ENCODE measurements at regions not wholly inside any gene's neighbourhood (a gene's known extent, or its start where the extent isn't known, plus 50 kb on each side); places are given as distances from the start of the nearest gene placed in this dataset.

DNA sequence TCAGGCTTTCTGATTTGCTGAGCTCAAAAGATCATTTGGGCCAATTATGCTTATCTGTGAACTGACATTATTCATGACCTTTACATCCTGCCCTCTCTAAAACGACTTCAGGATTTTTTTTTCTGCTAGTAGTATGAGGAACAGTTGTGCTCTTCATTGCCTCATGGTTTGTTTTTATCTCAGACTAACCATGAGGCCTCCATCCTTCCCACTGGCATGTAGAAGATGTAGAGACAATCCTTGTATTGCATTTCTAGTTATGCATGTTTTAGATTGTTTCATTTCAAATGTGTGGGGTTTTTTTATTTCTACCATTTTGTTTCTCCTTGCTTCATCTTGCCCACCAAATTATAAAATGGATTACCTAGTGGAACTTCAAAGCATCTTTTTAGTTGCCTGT, 82.8 kb upstream of the C1orf87 start:
- H3K27ac ChIP-seq = no peak overlapping the region
- H3K4me3 ChIP-seq (ENCODE audit: low read depth in 1 of 2, low read length in 1 of 2) = no peak overlapping the region
- H3K4me1 ChIP-seq (ENCODE audit: control insufficient read depth in 1 of 2, insufficient read depth in 1 of 2, low read depth in 1 of 2, low read length in 1 of 2) = no peaks in the 10 kb centered on the region
- no peaks in the 10 kb centered on the region for H3K9me3 ChIP-seq
- TF ChIP-seq, protein P1, sequence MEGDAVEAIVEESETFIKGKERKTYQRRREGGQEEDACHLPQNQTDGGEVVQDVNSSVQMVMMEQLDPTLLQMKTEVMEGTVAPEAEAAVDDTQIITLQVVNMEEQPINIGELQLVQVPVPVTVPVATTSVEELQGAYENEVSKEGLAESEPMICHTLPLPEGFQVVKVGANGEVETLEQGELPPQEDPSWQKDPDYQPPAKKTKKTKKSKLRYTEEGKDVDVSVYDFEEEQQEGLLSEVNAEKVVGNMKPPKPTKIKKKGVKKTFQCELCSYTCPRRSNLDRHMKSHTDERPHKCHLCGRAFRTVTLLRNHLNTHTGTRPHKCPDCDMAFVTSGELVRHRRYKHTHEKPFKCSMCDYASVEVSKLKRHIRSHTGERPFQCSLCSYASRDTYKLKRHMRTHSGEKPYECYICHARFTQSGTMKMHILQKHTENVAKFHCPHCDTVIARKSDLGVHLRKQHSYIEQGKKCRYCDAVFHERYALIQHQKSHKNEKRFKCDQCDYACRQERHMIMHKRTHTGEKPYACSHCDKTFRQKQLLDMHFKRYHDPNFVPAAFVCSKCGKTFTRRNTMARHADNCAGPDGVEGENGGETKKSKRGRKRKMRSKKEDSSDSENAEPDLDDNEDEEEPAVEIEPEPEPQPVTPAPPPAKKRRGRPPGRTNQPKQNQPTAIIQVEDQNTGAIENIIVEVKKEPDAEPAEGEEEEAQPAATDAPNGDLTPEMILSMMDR (IDR thresholded peaks at IDR 0.05) = no peak
- H3K27me3 ChIP-seq = no peaks in the 10 kb centered on the region
- H3K36me3 ChIP-seq = no peaks in the 10 kb centered on the region

DNA sequence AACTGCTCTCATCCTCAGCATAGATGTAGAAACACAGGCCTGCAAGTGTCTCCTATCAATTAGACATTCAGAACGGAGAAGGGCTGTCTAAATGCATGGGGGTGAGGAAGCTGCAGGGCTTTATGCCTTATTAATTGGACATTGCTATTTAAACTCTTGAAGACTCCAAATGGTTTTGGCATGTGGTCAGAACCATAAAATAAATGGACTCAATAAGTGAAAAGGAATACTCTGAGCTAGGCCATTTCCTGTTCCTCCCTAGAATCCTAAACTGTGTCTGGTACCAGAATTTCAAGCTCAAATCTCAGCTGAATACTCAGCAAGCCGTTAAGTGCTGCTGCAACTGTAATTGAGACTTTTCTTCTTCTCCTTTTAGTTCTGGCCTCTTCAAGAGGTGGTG, 80.4 kb upstream of the C1orf87 start:
- Histone ChIP-seq H3K27ac (no peak overlapping the region), H3K9me3 (no peaks in the 10 kb centered on the region), H3K36me3 (no peaks in the 10 kb centered on the region), H3K4me1 (ENCODE audit: control insufficient read depth in 1 of 2, insufficient read depth in 1 of 2, low read depth in 1 of 2, low read length in 1 of 2) (no peaks in the 10 kb centered on the region), H3K27me3 (no peaks in the 10 kb centered on the region), H3K4me3 (ENCODE audit: low read depth in 1 of 2, low read length in 1 of 2) (no peak overlapping the region)
- TF ChIP-seq, protein P1 (IDR thresholded peaks at IDR 0.05) = no peak

DNA sequence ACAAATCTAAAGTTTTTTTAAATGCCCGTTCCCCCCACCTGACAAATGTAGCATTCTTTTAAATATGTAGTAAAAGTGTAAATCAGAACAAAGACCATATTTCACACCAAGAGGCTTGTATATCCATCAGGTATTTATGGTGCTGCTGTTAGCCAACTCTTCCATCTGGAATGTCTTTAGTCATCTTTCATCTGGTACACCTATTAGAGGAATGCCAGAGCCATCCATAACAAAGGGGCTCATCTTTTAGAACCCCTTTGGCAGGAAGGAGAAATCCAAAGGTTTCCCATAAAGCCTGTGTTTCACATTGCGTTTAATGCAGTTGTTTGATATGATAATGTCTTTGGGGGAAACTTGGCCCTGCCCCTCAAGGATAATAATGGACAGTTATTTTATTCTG, 79.3 kb upstream of the C1orf87 start:
- TF ChIP-seq, protein P1 (IDR thresholded peaks at IDR 0.05) = no peak
- Histone ChIP-seq H3K9me3 (no peaks in the 10 kb centered on the region), H3K27me3 (no peaks in the 10 kb centered on the region)

GRCh38 chr1:60151311-60151710, 77.7 kb upstream of the C1orf87 start:
- no peaks in the 10 kb centered on the region for H3K4me1 ChIP-seq (ENCODE audit: control insufficient read depth in 1 of 2, insufficient read depth in 1 of 2, low read depth in 1 of 2, low read length in 1 of 2)
- no peak overlapping the region for H3K27ac ChIP-seq
- H3K36me3 ChIP-seq = no peaks in the 10 kb centered on the region
- no peak overlapping the region for H3K4me3 ChIP-seq (ENCODE audit: low read depth in 1 of 2, low read length in 1 of 2)
- no peaks in the 10 kb centered on the region for H3K9me3 ChIP-seq
- TF ChIP-seq, protein P1 (IDR thresholded peaks at IDR 0.05) = no peak
- H3K27me3 ChIP-seq = no peaks in the 10 kb centered on the region

More for the DNA sequence above, 79.3 kb upstream of the C1orf87 start:
- no peaks in the 10 kb centered on the region for H3K4me1 ChIP-seq (ENCODE audit: control insufficient read depth in 1 of 2, insufficient read depth in 1 of 2, low read depth in 1 of 2, low read length in 1 of 2)
- no peak overlapping the region for H3K27ac ChIP-seq
- H3K4me3 ChIP-seq (ENCODE audit: low read depth in 1 of 2, low read length in 1 of 2) = no peak overlapping the region
- no peaks in the 10 kb centered on the region for H3K36me3 ChIP-seq

DNA sequence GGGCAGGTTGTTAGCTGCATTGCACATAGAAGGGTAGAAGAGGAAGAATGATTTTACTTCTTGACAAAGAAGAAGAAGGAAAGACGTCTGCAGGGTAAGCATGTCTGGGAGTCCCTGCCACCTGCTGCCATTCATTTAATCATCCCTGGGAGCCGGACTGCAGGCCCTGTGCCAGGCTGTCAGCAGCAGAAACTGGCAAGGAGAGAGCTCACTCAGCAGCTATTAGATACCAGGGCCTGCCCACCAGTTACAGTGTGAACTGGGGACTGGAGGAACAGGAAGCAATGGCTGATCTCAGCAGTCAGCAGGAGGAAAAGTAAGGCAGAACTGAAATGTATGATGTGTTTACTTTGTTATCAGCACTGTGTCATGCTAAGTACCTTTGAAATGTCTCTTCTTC, 75.7 kb upstream of the C1orf87 start:
- TF ChIP-seq, protein P1 (IDR thresholded peaks at IDR 0.05) = no peak
- Histone ChIP-seq H3K27me3 (no peaks in the 10 kb centered on the region), H3K4me1 (ENCODE audit: control insufficient read depth in 1 of 2, insufficient read depth in 1 of 2, low read depth in 1 of 2, low read length in 1 of 2) (no peaks in the 10 kb centered on the region), H3K36me3 (no peaks in the 10 kb centered on the region), H3K27ac (no peak overlapping the region), H3K9me3 (no peaks in the 10 kb centered on the region), H3K4me3 (ENCODE audit: low read depth in 1 of 2, low read length in 1 of 2) (no peak overlapping the region)

DNA sequence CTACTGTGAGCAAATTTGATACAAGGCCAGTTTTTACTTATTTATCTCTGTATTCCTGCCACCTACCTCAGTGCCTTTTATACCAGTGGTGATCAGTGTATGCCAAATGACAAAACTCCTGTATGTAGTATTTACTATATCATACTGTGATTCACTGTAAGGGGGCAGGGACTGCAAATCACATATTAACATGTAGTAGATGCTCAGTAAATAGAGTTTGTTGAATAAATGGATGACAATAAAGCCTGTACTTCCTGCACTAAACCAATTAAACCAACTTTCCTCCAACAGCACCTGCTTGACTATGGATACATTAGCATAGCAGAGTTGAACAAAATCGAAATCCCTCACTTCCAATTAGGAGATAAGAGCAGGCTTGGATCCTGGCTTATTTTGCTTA, 73.3 kb upstream of the C1orf87 start:
- TF ChIP-seq, protein P1 (IDR thresholded peaks at IDR 0.05) = no peak
- Histone ChIP-seq H3K27ac (no peak overlapping the region), H3K27me3 (no peaks in the 10 kb centered on the region), H3K4me1 (ENCODE audit: control insufficient read depth in 1 of 2, insufficient read depth in 1 of 2, low read depth in 1 of 2, low read length in 1 of 2) (no peaks in the 10 kb centered on the region), H3K36me3 (no peaks in the 10 kb centered on the region), H3K4me3 (ENCODE audit: low read depth in 1 of 2, low read length in 1 of 2) (no peak overlapping the region), H3K9me3 (no peaks in the 10 kb centered on the region)
